22Rv1 (cell line): ENCODE measurements at regions not wholly inside any gene's neighbourhood (a gene's known extent, or its start where the extent isn't known, plus 50 kb on each side); places are given as distances from the start of the nearest gene placed in this dataset.

ENCODE experiments used
- CTCF ChIP-seq: fragments of 450-650 bp; IDR thresholded peaks from 2 replicates; pipeline ENCODE4 v1.5.1; 2017; ENCODE audit warnings: mild to moderate bottlenecking
- ZFX ChIP-seq: fragments of 450-650 bp; IDR thresholded peaks from 2 replicates; pipeline ENCODE4 v1.6.1; 2017; ENCODE audit warnings: antibody characterized with exemption, borderline replicate concordance

- TF ChIP-seq CTCF (no peak), ZFX (no peak)
Measured at GRCh38 chr13:68636784-68637183, 1406.6 kb upstream of the PCDH9 start.
